ENCODE measurements at regions not wholly inside any gene's neighbourhood (a gene's known extent, or its start where the extent isn't known, plus 50 kb on each side); places are given as distances from the start of the nearest gene placed in this dataset.

DNA sequence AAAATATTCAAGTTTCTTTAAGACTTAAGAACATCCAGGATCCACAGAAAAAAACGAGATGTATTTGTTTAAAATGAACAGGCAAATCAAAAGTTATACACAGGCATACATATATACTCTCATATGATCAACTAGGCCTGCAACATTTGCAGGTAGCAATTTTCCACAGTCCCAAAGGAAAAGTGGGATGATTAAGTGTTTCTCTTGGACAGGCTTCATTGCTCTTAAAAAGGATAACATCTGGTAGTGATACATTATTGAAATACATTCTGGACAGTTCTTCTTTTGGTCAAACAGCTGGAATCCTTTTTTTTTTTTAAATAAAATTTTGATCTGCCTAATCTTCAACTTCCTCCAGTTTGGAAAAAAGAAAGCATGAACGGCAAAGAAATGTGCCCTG, 114.8 kb upstream of the TDRD3 start:
- TF ChIP-seq CTCF (IDR thresholded peaks at IDR 0.05) (no peak), POLR2A (IDR thresholded peaks at IDR 0.05) (no peak)
